Stimulated activated CD8-positive, alpha-beta memory T cell treated with anti-CD3 and anti-CD28 coated beads, Interleukin-7, amount 100 ng/mL, for 4 hours (primary cell): ENCODE measurements at regions not wholly inside any gene's neighbourhood (a gene's known extent, or its start where the extent isn't known, plus 50 kb on each side); places are given as distances from the start of the nearest gene placed in this dataset.

Source experiments
- DNase-seq, 2 donors: peaks; one replicate each; pipeline ENCODE4 v3.0.0-alpha.2; 2020; ENCODE audit warnings: low read depth in 2 of 2

GRCh38 chr14:76664790-76665189 lies 96.5 kb upstream of the VASH1 start:
- no peak for DNase-seq

- no peak for DNase-seq
Observed at GRCh38 chr14:76666746-76667145, 94.5 kb upstream of the VASH1 start.

GRCh38 chr14:76669770-76670169 lies 91.5 kb upstream of the VASH1 start:
- no peak for DNase-seq

- DNase-seq = no peak
Observed at GRCh38 chr14:76672123-76672522, 89.1 kb upstream of the VASH1 start.

GRCh38 chr14:76673261-76673660 lies 88.0 kb upstream of the VASH1 start:
- no peak for DNase-seq

- no peak for DNase-seq
Observed at GRCh38 chr14:76675046-76675445, 86.2 kb upstream of the VASH1 start.

GRCh38 chr14:76676539-76676938 lies 84.7 kb upstream of the VASH1 start:
- DNase-seq = no peak

GRCh38 chr14:76677534-76678145 lies 83.6 kb upstream of the VASH1 start:
- DNase-seq = no peak

GRCh38 chr14:76678244-76678800 lies 82.9 kb upstream of the VASH1 start:
- no peak for DNase-seq

- no peak for DNase-seq
Observed at GRCh38 chr14:76682367-76682766, 78.9 kb upstream of the VASH1 start.

GRCh38 chr14:76686646-76687045 lies 74.6 kb upstream of the VASH1 start:
- no peak for DNase-seq

- DNase-seq = no peak
Observed at GRCh38 chr14:76687611-76688382, 73.5 kb upstream of the VASH1 start.

GRCh38 chr14:76688383-76688671 lies 72.9 kb upstream of the VASH1 start:
- no peak for DNase-seq

- no peak for DNase-seq
Observed at GRCh38 chr14:76690502-76691105, 70.7 kb upstream of the VASH1 start.

- DNase-seq = no peak
Observed at GRCh38 chr14:76694106-76694505, 67.2 kb upstream of the VASH1 start.

- no peak for DNase-seq
Observed at GRCh38 chr14:76695263-76695920, 65.9 kb upstream of the VASH1 start.

GRCh38 chr14:76696361-76696760 lies 64.9 kb upstream of the VASH1 start:
- no peak for DNase-seq

- DNase-seq = no peak
Observed at GRCh38 chr14:76696791-76697190, 64.5 kb upstream of the VASH1 start.

- DNase-seq = no peak
Observed at GRCh38 chr14:76697246-76697905, 63.9 kb upstream of the VASH1 start.

GRCh38 chr14:76698191-76698590 lies 63.1 kb upstream of the VASH1 start:
- DNase-seq = no peak

GRCh38 chr14:76698631-76699030 lies 62.6 kb upstream of the VASH1 start:
- no peak for DNase-seq
